ENCODE measurements at regions not wholly inside any gene's neighbourhood (a gene's known extent, or its start where the extent isn't known, plus 50 kb on each side); places are given as distances from the start of the nearest gene placed in this dataset.

DNA sequence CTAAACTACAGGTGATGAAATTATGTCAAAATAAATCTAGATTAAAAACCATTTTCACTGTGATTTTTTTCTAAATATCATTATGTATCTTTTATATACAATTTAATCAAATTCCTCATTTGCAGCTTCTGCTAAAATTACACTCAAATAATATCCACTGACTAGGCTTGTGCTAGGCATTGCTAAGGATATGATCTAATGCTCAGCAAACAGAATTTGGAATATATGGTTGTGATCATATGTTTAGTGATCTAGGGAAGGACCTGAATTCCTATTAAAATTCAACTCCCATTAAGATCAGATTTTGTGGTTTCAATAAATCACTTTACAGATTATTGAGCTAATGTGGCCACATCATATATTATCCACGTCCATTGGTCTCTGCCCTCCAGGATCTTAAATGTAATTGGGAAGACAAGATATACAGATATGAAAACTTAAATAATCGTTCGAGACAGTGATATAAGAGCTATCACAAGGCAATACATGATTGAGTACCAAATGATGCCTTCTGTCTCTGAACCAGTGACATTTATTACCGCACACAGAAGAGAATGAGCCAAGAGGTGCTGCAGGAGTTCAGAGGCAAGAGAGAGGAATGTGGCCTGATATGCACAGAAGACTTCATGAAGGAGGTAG lies 206.0 kb upstream of the RPS6KA3 start:
- no peak for DNase-seq (ENCODE audit: low read depth)

DNA sequence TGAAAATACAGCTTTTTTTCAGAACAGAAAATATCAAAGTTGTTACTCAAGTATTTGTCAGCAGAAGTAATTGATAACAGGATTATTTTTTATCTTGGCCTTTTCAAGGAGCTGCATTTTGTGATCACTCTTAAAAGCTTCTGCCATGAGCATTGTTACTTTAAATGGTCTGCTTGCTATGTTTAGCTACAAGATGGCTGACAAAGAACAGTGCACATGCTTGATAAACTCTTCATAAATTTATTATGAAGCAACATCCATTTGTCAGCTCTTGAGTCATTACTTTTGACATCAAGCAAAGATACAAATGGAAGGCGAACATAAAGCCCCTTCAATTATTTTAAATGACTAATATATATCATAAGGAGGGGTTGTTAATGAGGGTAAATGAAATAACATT lies 205.4 kb upstream of the RPS6KA3 start:
- DNase-seq (ENCODE audit: low read depth): no peak

DNA sequence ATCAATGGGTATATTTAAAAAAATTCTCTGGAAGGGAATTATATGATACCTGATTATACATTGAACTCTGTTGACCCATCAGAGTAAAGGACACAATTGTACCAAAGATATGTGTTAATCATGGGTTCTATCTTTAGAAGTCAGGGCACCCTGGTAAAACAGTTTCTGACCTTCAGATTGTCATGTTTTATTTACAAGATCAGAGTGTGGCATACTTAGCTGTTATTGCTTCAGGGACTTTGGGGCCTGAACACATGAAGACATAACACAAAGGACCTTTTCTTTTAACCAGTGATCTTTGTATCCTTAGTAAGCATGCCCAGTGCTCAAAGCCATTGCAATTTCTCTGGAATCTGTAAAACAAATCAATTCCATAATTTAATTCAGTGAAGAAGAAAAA lies 204.8 kb upstream of the RPS6KA3 start:
- DNase-seq (ENCODE audit: low read depth): no peak

DNA sequence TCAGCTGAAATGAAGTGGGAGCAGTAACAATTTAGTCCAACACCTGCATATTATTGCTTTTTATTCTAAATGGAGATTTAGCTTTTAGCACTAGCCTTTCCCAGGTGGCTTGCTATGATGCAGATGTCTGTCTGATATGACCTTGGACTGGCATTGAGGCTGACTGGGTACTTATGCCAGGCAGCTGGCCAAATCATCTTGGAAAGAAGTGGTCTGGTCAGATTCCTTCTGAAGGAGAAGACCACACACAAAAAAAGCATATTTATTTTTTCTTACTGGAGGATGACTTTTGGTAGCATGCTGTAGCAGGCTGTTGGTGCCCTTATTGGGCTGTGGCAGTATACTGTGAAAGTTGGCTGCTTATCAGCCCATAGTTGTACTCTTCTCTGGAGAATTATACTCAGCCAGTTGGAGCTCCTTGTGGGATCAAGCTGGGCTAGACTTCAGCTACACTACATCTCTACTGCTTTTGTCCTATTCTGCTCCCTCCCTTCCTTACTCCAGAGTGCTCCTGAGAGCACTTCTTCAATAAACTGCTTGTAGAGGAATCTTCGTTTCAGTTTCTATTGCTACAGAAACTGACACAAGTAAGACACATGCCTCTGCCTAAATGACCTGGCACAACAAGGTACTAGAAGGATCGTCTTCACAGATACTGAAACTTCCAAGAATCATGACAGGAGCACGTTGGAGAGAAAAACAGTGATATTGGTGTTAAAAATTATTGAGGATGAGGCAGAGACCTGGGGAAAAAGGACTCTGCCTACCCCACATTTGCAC lies 196.8 kb upstream of the RPS6KA3 start:
- DNase-seq (ENCODE audit: low read depth): no peak

DNA sequence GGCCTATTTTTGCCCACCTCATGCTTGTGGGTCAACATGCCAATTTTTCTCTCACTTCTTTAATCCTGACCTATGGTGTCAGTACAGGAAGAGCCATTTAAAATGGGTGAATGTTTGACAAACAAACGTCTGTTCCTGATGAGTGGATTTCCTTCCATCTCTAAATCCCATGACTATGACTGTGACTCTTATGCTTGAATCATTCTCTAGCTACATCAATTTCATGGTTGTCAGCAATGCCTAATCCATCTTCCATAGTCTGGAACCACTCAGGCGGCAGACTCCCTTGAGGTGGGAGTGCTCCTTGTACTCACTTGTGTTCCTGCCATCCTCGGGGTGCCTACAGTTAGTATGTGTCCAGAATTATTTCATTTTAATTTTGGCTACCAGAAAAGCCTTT lies 194.9 kb upstream of the RPS6KA3 start:
- DNase-seq (ENCODE audit: low read depth): peak; percentile 28

DNA sequence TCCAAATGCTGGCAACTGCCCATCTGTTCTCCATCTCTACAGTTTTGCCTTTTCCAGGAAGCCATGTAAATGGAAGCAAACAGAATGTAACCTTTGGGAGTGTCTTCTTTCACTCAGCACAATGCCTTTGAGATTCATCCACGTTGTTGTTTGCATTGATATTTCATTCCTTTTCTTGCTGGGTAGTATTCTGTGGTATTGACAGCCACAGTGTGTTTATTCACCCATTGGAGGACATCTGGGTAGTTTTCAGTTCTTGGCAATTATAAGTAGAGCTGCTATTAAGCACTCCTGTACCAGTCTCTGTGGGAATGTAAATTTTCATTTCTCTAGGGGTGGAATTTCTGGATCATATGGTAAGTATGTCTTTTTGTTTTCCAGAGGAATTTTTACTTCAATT lies 194.3 kb upstream of the RPS6KA3 start:
- DNase-seq (ENCODE audit: low read depth): no peak

DNA sequence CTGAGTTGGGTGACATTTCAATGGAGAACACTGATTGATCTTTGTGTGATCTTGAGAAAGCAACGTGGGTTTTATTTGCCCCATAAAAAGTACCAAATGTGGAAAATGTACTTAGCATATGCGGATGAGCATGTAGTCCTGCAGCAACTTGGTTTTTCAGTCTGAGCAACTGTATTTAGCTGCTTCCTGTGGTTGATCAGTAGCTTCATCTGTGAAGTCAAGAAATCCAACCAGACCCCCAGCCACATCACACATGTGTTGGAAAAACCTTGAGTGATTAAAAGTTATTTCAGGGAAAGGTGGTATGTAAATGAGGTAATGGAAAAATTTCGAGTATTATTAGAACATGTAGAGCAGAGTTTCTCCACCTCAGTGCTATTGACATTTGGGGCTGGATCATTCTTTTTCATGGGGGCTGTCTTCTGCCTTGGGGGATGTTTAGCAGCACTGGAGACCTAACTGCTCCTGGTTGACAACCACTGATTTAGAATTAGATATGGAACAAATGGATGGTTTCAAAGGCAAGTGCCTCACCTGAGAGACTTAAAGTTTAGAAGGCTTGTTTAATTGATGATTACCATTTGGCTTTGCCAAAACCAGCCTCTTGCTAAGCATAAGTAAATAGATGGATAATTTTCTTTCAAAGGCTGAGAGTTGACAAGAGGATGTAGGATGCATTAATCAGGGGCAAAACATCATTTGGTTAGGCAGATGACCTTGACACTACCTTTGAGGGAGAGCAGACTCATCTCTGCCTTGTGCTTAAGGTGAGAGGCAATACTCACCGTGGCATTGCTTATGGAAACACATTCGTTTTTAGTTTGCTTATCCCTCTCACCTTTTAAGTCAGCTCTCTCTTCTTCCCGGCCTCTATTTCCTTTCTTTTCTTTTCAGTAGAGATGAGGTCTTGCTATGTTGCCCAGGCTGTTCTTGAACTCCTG lies 193.0 kb upstream of the RPS6KA3 start:
- DNase-seq (ENCODE audit: low read depth): no peak

DNA sequence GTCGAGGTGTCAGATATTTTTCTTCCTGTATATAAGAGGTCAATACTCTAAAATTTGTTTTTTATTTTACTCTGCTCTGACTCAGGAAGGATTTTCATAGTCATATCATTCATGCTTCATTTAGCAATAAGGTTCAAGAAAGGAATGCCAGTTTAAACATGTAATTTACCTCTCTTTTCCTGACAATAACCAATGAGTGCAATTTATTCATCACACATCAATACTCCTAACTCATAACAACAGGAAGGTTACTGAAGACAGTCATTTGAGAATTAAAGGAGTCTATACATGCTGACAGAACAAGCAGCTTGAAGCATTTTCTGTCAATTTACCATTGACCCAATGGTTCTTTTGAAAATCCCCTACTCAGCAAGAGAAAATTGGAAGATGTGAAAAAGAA lies 190.3 kb upstream of the RPS6KA3 start:
- no peak for DNase-seq (ENCODE audit: low read depth)

DNA sequence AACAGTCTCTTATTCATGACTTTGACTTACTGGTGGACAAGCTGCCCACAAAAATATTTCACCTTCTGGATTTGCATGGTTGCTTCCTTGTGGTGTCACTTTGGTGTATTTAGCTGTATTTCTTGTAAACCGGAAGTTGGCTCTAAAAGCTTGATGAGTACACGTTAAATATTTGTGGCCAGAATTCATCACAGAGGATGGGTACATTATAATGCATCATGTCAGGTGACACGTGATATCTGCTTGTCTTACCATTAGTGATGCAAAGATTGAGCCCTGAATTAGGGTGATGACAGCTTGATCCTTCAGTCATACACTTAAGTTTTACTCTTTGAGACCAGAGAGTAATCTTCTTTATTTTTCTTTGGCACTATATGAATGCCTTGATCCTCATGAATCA lies 188.3 kb upstream of the RPS6KA3 start:
- DNase-seq (ENCODE audit: low read depth): no peak

DNA sequence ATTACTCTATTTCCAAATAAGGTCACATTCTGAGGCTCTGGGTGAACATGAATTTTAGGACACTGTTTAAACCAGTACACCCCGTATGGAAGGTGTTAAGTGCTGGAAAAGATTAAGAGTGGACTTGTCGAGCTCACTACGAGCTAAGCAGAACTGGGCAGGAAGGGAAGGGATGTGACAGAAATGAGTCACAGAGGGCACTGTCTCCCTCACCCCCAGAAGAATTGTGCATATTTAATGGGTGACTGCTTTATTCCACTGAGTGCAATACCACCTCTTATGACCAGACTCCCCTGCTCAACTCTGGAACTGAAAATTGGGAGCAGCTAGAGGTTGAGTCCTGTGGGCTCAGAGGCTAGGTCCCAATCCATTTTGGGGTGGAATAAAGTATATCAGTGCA lies 187.4 kb upstream of the RPS6KA3 start:
- no peak for DNase-seq (ENCODE audit: low read depth)

DNA sequence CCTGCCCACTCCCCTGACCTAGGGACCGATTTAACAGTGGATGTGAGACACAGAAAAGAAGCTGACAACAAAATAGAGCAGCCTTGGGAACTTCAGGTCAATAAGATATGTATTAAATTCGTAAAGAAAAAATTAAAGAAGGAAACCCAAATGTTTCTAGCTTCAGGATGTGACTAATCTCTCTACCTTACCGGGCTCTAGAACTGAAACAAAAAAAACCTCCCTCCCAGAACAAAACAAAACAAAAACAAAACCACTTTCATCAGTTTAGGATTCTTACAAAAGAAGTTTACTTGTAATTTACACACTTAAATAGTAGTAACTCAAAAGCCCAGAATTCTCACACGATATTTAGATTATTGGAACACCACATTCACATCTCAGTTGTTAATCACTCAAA lies 185.8 kb upstream of the RPS6KA3 start:
- no peak for DNase-seq (ENCODE audit: low read depth)

DNA sequence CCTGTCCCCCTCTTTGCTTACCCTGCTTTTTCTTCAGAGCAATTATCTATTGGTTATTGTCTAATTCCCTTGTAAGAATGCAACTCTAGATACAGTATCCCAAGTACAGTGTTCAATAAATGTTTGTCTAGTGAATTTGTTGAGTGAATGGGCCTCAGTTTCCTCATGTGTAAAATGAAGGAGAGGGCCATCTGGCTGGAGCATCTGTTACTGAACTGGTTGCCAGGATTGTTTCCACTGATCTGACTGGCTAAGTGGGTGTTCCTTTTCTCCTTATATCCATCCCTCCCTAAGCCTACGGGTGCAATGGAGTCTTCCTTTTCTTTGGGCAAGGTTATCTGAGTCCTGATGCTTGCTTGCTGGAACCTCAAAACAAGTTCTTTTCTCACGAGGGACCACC lies 185.2 kb upstream of the RPS6KA3 start:
- no peak for DNase-seq (ENCODE audit: low read depth)

DNA sequence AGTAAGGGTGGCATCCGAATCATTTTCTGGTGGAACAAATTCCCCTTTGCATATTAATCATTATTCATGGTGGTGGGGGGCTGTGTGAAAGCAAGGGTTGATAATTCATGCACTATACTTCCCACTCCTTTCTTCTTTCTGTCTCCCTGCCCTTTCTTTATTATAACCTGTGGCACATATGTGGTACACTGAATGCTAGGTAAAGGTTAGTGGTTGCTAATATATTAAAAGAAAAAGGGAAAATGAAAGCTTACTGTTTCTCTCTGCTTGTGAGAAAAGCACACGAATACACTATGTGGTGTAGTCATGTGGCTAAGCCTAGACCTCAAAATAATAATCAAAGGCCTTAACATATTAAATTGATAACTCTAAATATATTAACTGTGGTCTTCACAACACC lies 178.4 kb upstream of the RPS6KA3 start:
- no peak for DNase-seq (ENCODE audit: low read depth)

DNA sequence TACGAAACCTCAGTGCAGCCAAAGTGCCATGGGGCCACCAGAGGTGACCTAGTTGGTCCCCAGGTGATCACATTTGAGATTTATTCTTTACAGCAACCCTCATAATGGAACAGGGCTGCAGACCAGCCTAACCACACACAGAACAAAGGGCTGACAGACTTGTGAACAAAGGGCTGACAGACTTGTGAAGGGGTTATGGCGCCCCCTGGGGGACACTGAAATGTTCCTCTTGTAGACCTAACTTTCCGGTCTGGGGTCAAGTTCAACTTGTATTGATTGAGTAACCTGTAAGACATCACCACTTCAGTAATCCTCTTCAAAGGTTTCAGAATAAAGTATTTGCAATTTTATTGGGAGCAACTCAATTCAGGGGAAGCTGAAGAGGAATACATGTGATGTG lies 175.9 kb upstream of the RPS6KA3 start:
- peak; percentile 36 for DNase-seq (ENCODE audit: low read depth)

DNA sequence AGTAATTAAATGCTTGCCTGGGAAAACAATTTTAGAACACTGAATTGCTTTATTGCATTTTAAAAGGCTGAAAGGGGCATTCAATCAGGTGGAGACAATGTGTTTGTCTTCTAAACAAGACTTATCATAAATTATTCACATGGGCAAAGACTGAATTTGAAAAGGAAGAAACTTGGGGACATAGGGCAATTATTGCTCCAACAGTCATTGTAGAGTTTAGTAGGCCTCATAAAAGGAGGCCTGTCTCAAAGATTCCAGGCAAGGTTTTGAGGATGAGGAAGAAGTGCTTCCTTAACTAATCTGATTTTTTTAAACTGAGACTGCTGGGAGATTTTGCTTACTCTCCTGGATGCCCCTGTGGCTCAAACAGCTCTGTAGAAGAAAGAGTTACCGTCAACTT lies 174.4 kb upstream of the RPS6KA3 start:
- no peak for DNase-seq (ENCODE audit: low read depth)

DNA sequence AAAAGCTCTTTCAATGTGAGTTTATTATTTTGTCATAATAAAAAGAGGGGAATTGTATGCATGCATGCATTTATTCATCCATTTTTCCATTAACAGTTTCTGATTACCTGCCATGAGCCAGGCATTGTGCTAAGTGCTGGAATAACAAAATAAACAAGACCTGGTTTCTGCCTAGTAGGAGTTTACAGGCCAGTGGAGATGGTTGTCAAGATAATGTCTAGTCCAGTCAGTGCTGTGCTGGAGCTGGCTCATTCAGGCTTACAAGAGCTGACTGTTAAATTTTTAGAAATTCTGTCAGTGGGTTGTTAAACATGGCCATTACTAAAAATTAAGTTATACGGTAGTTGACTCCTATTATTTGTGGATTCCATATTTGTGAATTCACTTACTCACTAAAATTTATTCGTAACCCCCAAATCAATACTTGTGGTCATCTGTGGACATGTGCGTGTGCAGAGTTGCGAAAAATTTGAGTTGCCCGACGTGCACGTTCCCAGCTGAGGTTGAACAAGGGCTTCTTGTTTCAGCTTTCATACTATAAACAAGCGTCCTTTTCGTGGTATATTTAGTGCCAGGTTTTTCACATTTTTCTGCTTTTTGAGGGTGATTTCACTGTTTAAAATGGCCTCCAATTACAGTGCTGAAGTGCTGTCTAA lies 172.3 kb upstream of the RPS6KA3 start:
- DNase-seq (ENCODE audit: low read depth): no peak

DNA sequence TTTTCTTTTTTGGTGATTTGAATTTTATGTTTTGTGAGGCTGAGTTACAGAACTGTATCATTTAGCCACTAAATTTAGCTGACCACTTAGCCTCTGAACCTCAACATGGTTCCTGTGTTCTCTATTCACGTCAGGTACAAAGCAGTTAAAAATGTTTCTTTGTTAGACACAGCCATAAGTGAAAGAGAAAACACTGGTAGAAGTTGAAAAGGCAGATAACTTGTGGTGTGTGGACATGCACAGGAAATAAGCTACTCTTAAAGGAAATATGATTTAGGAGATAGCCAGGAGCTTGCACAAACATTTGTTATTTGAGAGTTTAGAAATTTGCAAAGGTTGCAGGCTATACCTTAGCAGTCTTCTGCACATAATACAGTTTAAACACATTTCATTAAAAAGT lies 171.0 kb upstream of the RPS6KA3 start:
- DNase-seq (ENCODE audit: low read depth): no peak

DNA sequence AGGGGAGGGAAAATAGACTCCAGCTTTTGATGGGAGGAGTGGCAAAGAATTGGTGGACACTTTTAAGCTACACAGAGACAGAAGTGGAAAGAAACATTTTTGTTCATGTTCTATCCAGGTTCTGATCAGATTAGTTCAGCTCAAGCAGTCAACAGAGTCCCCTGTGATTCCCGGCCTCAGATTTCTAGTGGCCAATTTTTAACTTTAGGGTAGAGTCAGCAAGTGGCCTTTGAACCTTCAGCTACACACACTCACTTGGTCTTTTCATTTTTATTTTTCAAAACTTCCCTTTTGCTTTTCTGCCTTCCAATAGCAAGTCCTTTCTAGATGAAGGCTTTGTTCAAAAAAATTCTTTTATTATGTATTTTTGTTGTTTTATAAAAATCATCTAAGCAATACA lies 169.2 kb upstream of the RPS6KA3 start:
- no peak for DNase-seq (ENCODE audit: low read depth)

DNA sequence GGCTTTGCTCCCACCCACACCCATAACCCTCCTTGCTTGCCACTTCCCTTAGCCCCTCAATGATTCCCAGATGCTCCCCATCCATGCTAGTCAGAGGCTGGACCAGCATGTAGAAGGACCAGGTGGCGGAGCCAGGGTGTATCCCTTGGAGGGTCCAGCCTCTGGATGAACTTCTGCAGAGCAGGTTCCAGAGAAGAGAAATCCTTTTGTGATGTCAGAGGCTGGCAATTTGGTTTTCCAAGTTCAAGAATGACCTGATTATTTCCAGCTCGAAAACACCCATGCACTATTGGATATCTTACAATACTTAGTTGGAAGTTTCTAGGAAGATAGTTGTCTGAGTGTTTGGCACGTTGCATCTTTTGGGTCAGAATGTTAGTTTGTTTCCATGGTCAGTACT lies 168.3 kb upstream of the RPS6KA3 start:
- DNase-seq (ENCODE audit: low read depth): no peak

DNA sequence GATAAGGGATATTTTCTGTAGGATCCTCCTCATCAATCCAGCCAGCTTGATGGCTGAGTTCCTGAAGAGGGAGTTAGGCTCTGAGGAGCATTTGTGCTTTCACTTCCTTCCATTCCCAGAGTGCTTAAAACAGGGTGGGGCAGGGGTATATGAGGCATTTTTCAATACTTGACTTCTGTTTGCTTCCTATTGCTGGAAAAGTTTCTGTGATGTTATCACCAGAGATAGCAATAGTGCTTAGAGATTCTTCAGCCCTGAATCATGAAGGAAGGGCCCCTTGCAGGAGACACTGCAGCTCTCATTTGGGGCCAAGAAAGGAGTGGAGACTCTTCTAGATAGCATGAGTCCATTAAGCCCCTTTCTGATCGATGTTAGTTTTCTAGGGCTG lies 166.7 kb upstream of the RPS6KA3 start:
- DNase-seq (ENCODE audit: low read depth): no peak

DNA sequence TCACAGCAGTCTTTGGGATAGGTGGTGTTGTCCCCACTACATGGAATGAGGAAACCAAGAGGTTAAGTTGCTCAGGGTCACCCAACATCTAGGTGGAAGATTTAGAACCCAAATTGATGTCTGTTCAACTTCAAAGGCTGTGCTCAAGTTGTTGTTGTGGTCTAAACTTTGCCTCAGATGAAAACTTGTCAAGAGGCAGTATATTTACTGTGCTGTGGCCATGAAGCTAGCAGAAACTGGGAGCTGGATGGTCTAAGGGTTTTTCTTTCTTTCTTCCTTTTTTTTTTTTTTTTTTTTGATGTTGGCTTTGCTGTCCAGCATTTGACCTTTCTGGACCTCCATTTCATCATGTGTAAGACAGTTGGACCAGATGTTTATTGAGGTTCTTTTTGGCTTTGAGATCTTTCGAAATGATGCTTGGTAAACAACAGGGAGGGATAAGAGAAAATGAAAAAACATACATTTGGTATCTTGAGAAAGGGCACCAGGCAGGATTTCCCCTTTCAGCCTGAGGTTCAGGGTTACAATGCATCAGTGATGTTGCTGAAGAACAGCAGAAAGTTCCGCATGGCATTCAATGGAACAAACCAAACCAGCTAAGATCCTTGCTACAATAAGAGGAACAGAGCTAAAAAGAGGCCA lies 166.2 kb upstream of the RPS6KA3 start:
- no peak for DNase-seq (ENCODE audit: low read depth)

DNA sequence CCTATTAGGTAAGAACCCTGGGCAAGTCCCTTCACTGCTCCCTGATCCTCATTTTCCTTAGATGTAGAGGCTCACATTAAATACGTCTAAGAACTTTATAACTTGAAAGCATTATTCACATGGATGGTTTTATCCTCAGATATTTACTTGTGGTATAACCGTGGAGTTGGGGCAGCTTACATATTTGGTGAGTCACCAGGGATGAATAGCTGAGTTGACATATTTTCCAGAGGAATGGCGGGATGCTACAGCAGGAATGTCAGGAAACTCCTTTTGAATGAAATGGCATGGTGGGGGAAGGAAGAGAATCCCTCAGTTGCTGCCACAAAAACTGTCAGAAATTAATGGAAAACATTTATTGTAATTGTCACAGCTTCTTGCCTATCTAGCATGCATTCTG lies 165.3 kb upstream of the RPS6KA3 start:
- DNase-seq (ENCODE audit: low read depth): no peak

Measured in GM04504 (cell line).